HFFc6 (cell line): ENCODE measurements at regions not wholly inside any gene's neighbourhood (a gene's known extent, or its start where the extent isn't known, plus 50 kb on each side); places are given as distances from the start of the nearest gene placed in this dataset.

ENCODE experiments used
- DNase-seq: peaks from one replicate; pipeline ENCODE4 v3.0.0-alpha.2; 2018
- H3K27ac Mint-ChIP-seq: 2 replicates; pipeline ENCODE4 v1.8.0; 2020; ENCODE audit warnings: mild to moderate bottlenecking, mixed read lengths
- H3K27me3 Mint-ChIP-seq: 2 replicates; pipeline ENCODE4 v1.8.0; 2021; ENCODE audit warnings: mild to moderate bottlenecking, moderate library complexity, mixed read lengths; ENCODE audit not compliant: insufficient read depth
- H3K36me3 Mint-ChIP-seq: 2 replicates; pipeline ENCODE4 v1.8.0; 2021; ENCODE audit warnings: low read depth, mixed read lengths
- H3K4me1 Mint-ChIP-seq: 2 replicates; pipeline ENCODE4 v1.8.0; 2020; ENCODE audit warnings: low read depth, mixed read lengths
- H3K4me3 Mint-ChIP-seq: 2 replicates; pipeline ENCODE4 v1.8.0; 2020; ENCODE audit warnings: mild to moderate bottlenecking, moderate library complexity, mixed read lengths
- H3K9me3 Mint-ChIP-seq: 2 replicates; pipeline ENCODE4 v1.8.0; 2020; ENCODE audit warnings: mild to moderate bottlenecking, mixed read lengths
- TF ChIP-seq, protein P1 (sequence below): fragments of 200-600 bp; sonication (generic); IDR thresholded peaks from 2 replicates; pipeline ENCODE4 v1.5.0; 2021; ENCODE audit warnings: antibody characterized with exemption, mild to moderate bottlenecking

DNA sequence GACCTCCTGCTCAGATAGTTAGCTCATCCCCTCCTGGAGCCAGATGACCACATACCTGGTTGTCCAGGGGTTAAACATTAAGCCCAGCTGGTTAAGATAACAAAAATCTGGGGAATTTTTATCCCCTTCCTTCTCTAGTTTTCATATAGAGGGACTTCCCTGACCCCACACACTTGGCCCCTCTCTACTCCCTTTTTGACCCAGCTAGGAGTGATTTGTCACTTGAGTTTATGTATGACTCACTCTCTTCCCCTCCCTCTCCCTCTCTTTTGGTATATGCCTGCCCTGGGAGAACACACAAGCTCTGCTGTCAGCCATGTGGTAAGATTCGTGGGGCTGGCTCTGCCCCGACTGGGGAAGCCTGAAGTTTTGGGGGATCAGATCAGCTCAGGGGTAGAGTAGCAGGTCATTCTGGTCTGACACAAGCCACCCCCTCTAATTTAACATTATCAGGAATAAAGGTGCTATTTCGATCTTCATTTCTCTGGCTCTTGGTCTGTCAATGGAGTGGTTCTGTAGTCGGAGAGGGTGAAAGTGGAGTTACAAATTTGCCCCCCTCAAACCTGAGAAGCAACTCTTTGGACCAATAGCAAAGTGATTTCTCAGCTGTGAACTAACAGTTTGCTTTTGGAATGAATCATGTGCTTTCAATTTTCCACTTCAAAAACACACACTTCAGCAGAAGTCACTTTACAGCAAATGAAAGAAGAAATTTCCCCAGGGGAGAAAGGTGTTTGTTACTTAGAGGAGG is 415.3 kb upstream of the CADM1 start:
- no peak for DNase-seq
- Mint-ChIP-seq H3K36me3 (no peaks in the 10 kb centered on the region; the same call in 1 of the 2 replicates), H3K27me3 (no peaks in the 10 kb centered on the region; the same call in 1 of the 2 replicates)

DNA sequence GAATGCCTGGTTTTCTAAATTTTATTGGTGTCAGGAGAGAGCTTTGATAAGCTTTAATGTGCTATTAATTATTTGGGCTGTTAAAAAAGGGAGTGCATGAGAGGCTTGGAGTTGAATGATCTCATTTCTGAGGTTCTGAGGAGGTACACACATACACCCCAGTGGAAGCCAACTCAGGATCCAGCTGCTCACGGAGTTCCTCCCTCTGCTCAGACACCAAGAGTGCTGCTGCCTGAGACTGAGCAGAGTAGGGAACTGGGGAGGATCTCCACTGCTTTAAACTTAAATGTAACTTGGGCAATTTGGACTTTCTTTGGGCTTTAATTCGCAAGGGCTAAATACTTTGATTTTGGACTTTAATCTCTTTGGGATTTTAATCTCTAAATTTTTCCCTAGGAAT is 414.4 kb upstream of the CADM1 start:
- TF ChIP-seq, protein P1, sequence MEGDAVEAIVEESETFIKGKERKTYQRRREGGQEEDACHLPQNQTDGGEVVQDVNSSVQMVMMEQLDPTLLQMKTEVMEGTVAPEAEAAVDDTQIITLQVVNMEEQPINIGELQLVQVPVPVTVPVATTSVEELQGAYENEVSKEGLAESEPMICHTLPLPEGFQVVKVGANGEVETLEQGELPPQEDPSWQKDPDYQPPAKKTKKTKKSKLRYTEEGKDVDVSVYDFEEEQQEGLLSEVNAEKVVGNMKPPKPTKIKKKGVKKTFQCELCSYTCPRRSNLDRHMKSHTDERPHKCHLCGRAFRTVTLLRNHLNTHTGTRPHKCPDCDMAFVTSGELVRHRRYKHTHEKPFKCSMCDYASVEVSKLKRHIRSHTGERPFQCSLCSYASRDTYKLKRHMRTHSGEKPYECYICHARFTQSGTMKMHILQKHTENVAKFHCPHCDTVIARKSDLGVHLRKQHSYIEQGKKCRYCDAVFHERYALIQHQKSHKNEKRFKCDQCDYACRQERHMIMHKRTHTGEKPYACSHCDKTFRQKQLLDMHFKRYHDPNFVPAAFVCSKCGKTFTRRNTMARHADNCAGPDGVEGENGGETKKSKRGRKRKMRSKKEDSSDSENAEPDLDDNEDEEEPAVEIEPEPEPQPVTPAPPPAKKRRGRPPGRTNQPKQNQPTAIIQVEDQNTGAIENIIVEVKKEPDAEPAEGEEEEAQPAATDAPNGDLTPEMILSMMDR = no peak
- no peaks in the 10 kb centered on the region for H3K4me1 Mint-ChIP-seq
- peaks cover under 1% of the 10 kb centered on the region; the same call in 1 of the 2 replicates for H3K36me3 Mint-ChIP-seq
- no peak overlapping the region for H3K4me3 Mint-ChIP-seq
- no peaks in the 10 kb centered on the region; the same call in 1 of the 2 replicates for H3K27me3 Mint-ChIP-seq
- H3K27ac Mint-ChIP-seq = no peak overlapping the region
- peaks cover 72% of the 10 kb centered on the region for H3K9me3 Mint-ChIP-seq
- no peak for DNase-seq

More for the DNA sequence above, 415.3 kb upstream of the CADM1 start:
- H3K4me1 Mint-ChIP-seq = no peaks in the 10 kb centered on the region
- TF ChIP-seq, protein P1 = no peak
- no peak overlapping the region for H3K4me3 Mint-ChIP-seq
- no peak overlapping the region for H3K27ac Mint-ChIP-seq
- peaks cover 65% of the 10 kb centered on the region for H3K9me3 Mint-ChIP-seq

DNA sequence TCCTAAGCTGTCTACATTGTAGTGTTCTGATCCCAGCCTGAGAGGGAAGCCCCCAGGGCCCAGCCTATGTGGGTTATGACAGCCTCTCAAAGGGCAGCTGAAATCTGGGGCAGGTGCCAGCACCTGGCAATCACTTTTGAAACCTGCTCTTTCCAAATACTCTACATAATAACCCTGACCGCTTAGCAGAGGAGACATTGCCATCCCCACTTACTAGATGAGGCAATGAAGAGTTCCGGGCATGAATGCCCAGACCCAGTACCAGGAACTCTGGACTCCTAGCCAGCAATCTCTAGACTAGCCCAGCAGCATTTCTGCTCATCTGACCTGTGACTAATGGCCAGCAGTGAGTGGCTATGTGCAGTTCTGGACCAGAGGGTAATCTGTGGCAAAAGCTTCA is 412.4 kb upstream of the CADM1 start:
- Mint-ChIP-seq H3K4me1 (no peaks in the 10 kb centered on the region), H3K9me3 (peaks cover 71% of the 10 kb centered on the region), H3K36me3 (peaks cover 6% of the 10 kb centered on the region; the same call in 1 of the 2 replicates), H3K4me3 (no peak overlapping the region), H3K27me3 (no peaks in the 10 kb centered on the region), H3K27ac (no peak overlapping the region)
- TF ChIP-seq, protein P1 = no peak
- DNase-seq = no peak

DNA sequence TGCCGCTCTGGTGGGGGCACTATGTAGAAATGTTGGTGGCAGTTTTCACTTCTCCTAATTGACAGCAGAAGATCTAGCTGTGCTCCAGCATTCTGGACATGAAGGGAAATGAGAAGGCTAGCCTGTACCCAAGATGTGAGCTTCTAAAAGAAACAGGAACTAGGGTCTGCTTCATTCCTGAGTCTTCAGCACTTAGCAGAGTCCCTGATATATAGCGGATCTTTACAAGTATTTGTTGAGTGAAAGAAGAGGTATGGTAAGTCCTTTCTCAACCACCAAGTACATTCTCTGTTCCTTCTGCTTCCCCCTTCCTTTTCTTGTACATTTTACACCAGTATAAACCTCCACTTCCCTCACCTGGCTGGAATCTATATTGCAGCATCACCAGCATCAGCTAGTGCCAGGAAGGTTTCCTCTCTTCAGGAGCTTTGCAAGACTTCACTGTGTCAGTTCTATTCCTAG is 408.3 kb upstream of the CADM1 start:
- no peak for DNase-seq
- no peaks in the 10 kb centered on the region for H3K4me1 Mint-ChIP-seq
- H3K36me3 Mint-ChIP-seq = peaks cover 6% of the 10 kb centered on the region; the same call in 1 of the 2 replicates
- no peak overlapping the region for H3K4me3 Mint-ChIP-seq
- no peak overlapping the region for H3K27ac Mint-ChIP-seq
- TF ChIP-seq, protein P1 = no peak
- no peaks in the 10 kb centered on the region for H3K27me3 Mint-ChIP-seq
- H3K9me3 Mint-ChIP-seq = peaks cover 71% of the 10 kb centered on the region

DNA sequence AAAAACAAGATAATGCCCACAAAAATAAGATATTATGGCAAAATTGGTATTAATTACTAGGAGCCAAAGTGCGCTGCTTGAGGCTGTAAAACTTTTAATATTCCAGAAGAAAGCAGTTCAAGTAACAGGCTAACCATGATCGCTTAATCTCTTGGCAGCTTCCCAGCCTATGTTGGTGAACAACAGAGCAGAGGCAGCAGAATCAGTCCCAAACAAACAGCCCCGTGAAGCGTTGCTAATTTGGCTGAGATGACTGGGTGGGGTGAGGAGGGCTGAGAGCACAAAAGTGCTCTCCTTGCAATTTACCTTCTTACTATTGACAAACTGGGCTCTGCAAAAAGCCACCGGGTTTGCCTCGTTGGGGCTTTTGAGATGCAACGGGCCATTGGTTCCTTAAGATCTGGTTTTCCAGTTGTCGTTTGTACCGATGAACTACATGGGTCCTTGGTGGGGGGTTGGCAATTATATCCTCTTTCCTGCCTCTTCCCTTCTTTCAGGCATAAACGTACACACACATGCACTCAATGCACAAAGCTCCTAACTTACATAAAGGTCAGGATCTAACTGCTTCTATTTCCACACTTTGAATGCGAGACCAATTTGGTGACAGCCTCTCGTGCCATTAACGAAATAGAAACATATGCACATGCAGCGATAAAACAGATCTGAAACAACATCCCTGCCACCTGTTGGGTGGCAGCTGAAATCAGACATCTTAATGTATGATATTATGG is 407.6 kb upstream of the CADM1 start:
- peaks cover 6% of the 10 kb centered on the region; the same call in 1 of the 2 replicates for H3K36me3 Mint-ChIP-seq

More for the DNA sequence above, 407.6 kb upstream of the CADM1 start:
- no peak for DNase-seq
- H3K9me3 Mint-ChIP-seq = peaks cover 75% of the 10 kb centered on the region
- H3K4me1 Mint-ChIP-seq = no peaks in the 10 kb centered on the region
- H3K27me3 Mint-ChIP-seq = no peaks in the 10 kb centered on the region
- no peak overlapping the region for H3K4me3 Mint-ChIP-seq
- H3K27ac Mint-ChIP-seq = no peak overlapping the region
- TF ChIP-seq, protein P1 = no peak
